ENCODE measurements at regions not wholly inside any gene's neighbourhood (a gene's known extent, or its start where the extent isn't known, plus 50 kb on each side); places are given as distances from the start of the nearest gene placed in this dataset.

DNA sequence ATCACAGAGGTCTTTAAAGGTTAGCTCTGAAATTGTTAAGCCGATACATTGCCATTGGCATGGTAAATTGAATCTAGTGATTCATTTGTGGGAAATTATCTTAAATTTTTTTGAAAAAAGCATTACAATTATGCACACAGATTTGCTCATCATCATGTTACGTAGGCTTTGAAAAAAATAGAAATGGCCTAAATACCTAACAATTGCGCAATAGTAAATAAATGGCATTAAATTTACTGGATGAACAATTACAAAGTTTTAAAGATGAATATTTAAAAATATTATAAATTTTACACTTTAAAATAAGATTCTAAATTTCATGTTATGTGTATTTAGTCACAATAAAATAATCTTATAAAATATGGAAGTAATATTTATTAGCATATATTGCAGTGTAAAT lies 171.3 kb downstream of the RPRM start:
- no peak overlapping the region for H3K27ac ChIP-seq
- H3K36me3 ChIP-seq = no peaks in the 10 kb centered on the region
- no peaks in the 10 kb centered on the region for H3K27me3 ChIP-seq
- H3K9me3 ChIP-seq = no peaks in the 10 kb centered on the region
- no peak overlapping the region for H3K4me3 ChIP-seq
- TF ChIP-seq POLR2A (IDR thresholded peaks at IDR 0.05) = no peak
- DNase-seq = no peak
- H3K4me1 ChIP-seq = no peaks in the 10 kb centered on the region

DNA sequence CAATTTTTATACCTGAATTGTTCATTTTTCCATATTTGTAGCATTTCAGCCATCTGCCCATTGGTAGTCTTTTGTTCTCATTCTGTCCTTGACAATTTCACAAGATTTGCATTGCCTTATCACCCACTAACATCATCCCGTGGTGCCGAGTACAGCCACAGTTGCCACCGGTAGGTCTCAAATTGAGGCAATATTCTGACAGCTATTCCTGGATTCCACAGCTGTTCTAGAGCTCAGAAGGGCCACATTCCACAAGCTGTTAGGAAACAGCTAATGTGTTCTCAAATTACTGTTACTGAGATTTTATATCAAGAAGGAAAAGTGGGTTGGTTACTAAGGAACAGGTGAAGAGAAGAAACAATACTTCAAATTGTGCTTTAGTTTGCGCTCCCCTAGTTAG lies 178.8 kb downstream of the RPRM start:
- TF ChIP-seq, protein P1, sequence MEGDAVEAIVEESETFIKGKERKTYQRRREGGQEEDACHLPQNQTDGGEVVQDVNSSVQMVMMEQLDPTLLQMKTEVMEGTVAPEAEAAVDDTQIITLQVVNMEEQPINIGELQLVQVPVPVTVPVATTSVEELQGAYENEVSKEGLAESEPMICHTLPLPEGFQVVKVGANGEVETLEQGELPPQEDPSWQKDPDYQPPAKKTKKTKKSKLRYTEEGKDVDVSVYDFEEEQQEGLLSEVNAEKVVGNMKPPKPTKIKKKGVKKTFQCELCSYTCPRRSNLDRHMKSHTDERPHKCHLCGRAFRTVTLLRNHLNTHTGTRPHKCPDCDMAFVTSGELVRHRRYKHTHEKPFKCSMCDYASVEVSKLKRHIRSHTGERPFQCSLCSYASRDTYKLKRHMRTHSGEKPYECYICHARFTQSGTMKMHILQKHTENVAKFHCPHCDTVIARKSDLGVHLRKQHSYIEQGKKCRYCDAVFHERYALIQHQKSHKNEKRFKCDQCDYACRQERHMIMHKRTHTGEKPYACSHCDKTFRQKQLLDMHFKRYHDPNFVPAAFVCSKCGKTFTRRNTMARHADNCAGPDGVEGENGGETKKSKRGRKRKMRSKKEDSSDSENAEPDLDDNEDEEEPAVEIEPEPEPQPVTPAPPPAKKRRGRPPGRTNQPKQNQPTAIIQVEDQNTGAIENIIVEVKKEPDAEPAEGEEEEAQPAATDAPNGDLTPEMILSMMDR (IDR thresholded peaks at IDR 0.05) = no peak
- TF ChIP-seq POLR2A (IDR thresholded peaks at IDR 0.05) = no peak
- no peaks in the 10 kb centered on the region for H3K4me1 ChIP-seq

DNA sequence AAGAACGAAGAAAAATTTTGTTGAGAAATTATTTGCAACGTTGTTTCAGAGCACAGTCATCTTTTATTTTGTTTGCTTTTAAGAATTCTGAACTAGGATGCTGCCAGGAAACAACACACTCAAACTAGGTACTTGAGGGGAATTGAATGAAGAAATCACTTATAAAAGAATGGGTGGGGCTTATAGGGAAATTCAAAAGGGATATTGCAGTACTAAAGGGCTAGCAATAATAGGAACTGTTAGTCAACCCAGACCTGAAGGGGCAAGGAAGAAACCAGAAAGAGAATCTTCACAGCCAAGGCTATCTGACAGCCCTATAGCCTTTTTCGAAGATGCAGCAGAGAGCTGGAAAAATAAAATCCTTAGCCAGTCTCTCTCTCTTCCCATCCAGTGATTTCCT lies 179.3 kb downstream of the RPRM start:
- Histone ChIP-seq H3K27me3 (no peaks in the 10 kb centered on the region), H3K27ac (no peak overlapping the region), H3K4me3 (no peak overlapping the region), H3K9me3 (no peaks in the 10 kb centered on the region), H3K4me1 (no peaks in the 10 kb centered on the region), H3K36me3 (no peaks in the 10 kb centered on the region)
- DNase-seq = no peak
- TF ChIP-seq POLR2A (IDR thresholded peaks at IDR 0.05) = no peak
- TF ChIP-seq, protein P1 (IDR thresholded peaks at IDR 0.05) = no peak

More for the DNA sequence above, 178.8 kb downstream of the RPRM start:
- Histone ChIP-seq H3K36me3 (no peaks in the 10 kb centered on the region), H3K9me3 (no peaks in the 10 kb centered on the region), H3K27ac (no peak overlapping the region), H3K27me3 (no peaks in the 10 kb centered on the region), H3K4me3 (no peak overlapping the region)
- no peak for DNase-seq

DNA sequence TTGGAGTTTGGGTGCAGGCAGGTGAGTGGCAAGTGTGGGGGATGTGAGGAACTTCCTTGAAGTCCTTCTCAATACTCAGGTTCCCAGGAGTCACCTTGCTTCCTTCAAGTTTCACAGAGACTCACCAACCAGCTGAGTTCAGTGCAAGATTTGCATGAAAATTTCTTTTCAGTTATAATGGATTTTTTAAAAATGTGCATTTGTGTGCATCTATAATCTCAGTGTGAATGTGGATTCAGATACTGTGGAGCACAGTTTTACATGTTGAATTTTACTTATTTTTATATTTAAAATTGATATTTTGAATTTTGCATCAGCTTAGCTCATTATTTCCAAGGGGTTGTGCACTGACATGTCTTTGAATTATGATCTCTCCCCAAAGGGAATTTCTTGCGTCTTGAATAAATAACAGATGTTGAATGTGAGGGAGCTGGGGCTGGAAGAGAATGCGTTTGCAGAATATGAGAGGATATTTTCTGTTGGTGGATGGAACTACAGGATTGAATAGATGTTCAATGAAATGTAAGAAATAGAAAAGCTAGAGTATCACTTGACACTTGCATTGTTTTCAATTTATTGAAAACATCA lies 184.3 kb downstream of the RPRM start:
- no peak overlapping the region for H3K4me3 ChIP-seq
- H3K27ac ChIP-seq = no peak overlapping the region
- H3K36me3 ChIP-seq = no peaks in the 10 kb centered on the region
- DNase-seq = no peak
- TF ChIP-seq POLR2A (IDR thresholded peaks at IDR 0.05) = no peak
- H3K27me3 ChIP-seq = no peaks in the 10 kb centered on the region
- H3K9me3 ChIP-seq = no peaks in the 10 kb centered on the region
- no peaks in the 10 kb centered on the region for H3K4me1 ChIP-seq

DNA sequence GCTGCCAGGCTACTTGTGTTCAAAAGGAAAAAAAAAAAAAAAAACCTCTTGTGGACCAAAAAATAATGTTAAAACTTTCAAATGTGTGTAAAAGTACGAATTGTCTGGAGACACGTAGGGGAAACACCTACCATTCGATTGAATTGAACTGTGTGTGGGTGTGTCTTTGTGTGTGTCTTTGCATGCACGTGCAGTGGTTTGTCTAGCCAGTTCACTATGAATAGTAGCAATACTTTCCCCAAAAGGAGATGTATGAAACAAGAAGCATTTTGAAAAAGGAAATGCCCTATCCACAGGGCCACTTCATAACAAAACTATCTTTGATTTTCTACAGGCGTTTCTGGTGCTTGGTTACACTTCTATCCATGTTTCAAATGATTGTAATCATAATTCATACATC lies 186.8 kb downstream of the RPRM start:
- TF ChIP-seq, protein P1 (IDR thresholded peaks at IDR 0.05) = no peak
- TF ChIP-seq POLR2A (IDR thresholded peaks at IDR 0.05) = no peak
- H3K27ac ChIP-seq = no peak overlapping the region
- H3K27me3 ChIP-seq = no peaks in the 10 kb centered on the region
- no peaks in the 10 kb centered on the region for H3K4me1 ChIP-seq
- no peak overlapping the region for H3K4me3 ChIP-seq
- no peaks in the 10 kb centered on the region for H3K36me3 ChIP-seq
- no peaks in the 10 kb centered on the region for H3K9me3 ChIP-seq
- DNase-seq = no peak

DNA sequence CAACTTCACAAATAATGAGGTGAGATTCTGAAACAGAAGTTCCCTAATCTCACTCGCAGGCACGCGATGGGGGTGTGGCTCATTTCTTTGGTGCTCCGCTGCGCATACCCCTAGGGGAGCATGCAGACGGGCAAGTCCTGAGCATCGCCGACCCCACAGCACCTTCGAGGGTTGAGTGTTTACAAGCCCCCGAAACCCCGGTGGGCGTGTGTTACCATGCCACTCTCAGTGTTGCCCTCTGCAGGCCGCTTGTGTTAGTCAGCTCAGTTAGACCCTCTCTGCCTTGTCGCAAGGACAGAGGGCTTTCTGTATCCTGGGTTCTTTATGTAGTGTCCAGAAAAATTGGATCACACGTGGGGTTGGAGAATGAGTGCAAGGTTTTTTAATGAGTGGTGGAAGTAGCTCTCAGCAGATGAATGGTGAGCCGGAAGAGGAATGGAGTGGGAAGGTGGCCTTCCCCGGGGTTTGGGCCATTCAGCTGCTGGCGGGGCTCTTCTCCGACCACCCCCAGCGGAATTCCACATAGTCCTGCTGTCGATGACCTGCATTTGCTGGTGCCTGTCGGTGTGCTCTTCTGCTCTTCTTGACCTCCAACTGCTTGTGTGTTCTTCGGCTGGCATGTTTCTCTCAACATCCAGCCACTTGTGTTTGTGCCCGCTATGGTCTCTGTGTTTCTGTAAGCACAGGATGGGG lies 191.3 kb downstream of the RPRM start:
- Histone ChIP-seq H3K4me1 (no peaks in the 10 kb centered on the region), H3K36me3 (no peaks in the 10 kb centered on the region), H3K27ac (no peak overlapping the region), H3K9me3 (no peaks in the 10 kb centered on the region), H3K4me3 (no peak overlapping the region), H3K27me3 (no peaks in the 10 kb centered on the region)
- TF ChIP-seq POLR2A (IDR thresholded peaks at IDR 0.05) = no peak
- TF ChIP-seq, protein P1 (IDR thresholded peaks at IDR 0.05) = no peak
- DNase-seq = no peak

Measured in Peyer's patch (tissue), 4 donors.